ENCODE measurements at regions not wholly inside any gene's neighbourhood (a gene's known extent, or its start where the extent isn't known, plus 50 kb on each side); places are given as distances from the start of the nearest gene placed in this dataset.

DNA sequence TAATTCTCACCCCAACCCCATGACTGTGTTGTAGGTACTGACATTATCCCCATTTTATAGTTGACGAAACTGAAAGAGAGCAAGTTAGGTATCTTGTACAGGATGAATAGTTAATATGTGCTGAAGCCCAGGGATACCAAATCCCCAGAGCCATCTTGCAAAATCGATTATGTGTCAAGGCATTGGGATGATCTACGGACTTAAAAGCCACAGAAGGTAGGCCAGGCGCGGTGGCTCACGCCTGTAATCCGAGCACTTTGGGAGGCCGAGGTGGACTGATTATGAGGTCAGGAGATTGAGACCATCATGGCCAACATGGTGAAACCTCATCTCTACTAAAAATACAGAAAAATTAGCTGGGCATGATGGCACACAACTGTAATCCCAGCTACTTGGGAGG is 242.4 kb upstream of the RHOBTB1 start:
- H3K4me1 Mint-ChIP-seq = no peaks in the 10 kb centered on the region
- H3K27ac Mint-ChIP-seq = no peak overlapping the region
- H3K9me3 Mint-ChIP-seq = no peaks in the 10 kb centered on the region
- H3K36me3 Mint-ChIP-seq = no peaks in the 10 kb centered on the region
- no peak overlapping the region for H3K4me3 Mint-ChIP-seq
- no peaks in the 10 kb centered on the region for H3K27me3 Mint-ChIP-seq (ENCODE audit: low read depth in 3 of 3)
- DNase-seq = no peak

DNA sequence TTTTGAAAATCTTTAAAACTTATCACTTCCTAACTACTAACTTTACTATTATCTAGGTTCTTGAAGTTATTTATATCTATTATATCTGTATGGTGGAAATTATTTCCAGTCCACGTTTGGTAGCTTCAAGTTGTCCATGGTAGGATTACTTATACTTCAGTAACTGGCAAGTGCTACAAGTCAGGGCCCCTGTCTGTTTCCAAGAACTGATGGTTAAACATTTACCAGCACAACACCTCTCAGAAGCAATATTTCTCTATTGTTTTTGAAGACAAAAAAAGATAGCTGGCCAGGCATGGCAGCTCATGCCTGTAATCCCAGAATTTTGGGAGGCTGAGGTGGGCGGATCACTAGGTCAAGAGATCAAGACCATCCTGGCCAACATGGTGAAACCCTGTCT is 240.4 kb upstream of the RHOBTB1 start:
- no peak overlapping the region for H3K27ac Mint-ChIP-seq
- no peaks in the 10 kb centered on the region for H3K27me3 Mint-ChIP-seq (ENCODE audit: low read depth in 3 of 3)
- H3K4me3 Mint-ChIP-seq = no peak overlapping the region
- no peaks in the 10 kb centered on the region for H3K4me1 Mint-ChIP-seq
- no peaks in the 10 kb centered on the region for H3K9me3 Mint-ChIP-seq
- H3K36me3 Mint-ChIP-seq = no peaks in the 10 kb centered on the region
- DNase-seq = no peak

DNA sequence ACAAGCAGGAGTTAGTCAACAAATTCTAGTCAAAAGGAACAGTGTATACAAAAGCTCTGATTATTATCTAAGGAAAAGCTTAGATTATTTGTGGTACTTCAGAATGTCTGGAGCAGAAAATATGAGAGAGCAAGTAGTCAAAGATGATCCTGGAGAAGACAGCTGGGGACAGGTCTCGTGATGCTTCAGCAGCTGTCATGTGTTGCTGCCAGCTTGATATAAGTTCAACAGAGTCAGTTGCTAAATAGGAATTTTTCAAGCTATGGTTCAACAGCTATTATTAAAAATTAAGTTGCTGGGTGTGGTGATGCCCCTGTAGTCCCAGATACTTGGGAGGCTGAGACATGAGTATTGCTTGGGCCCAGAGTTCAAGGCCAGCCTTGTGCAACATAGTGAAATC is 240.0 kb upstream of the RHOBTB1 start:
- Mint-ChIP-seq H3K27me3 (ENCODE audit: low read depth in 3 of 3) (no peaks in the 10 kb centered on the region), H3K4me1 (no peaks in the 10 kb centered on the region), H3K4me3 (no peak overlapping the region), H3K36me3 (no peaks in the 10 kb centered on the region), H3K9me3 (no peaks in the 10 kb centered on the region), H3K27ac (no peak overlapping the region)
- no peak for DNase-seq

DNA sequence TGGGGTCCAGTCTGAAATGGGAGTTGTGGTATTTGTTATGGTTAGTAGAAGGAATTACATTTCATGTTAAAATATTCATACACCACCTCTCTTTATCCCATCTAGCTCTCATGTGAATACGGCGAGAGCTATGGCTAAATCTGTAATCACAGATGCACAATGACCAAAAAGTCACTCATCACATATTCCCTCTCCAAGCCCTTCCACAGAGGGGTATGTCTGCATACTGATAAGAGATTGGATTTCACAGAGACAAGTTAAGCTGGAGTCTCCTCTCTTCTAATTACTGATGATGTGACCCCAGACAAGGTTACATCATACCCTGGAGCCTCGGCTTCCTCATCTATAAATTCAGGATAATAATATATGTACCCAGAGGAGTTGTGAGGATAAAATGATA is 237.8 kb upstream of the RHOBTB1 start:
- no peaks in the 10 kb centered on the region for H3K27me3 Mint-ChIP-seq (ENCODE audit: low read depth in 3 of 3)
- DNase-seq = no peak
- H3K9me3 Mint-ChIP-seq = no peaks in the 10 kb centered on the region
- no peaks in the 10 kb centered on the region for H3K36me3 Mint-ChIP-seq
- H3K4me3 Mint-ChIP-seq = no peak overlapping the region
- no peaks in the 10 kb centered on the region for H3K4me1 Mint-ChIP-seq
- no peak overlapping the region for H3K27ac Mint-ChIP-seq

DNA sequence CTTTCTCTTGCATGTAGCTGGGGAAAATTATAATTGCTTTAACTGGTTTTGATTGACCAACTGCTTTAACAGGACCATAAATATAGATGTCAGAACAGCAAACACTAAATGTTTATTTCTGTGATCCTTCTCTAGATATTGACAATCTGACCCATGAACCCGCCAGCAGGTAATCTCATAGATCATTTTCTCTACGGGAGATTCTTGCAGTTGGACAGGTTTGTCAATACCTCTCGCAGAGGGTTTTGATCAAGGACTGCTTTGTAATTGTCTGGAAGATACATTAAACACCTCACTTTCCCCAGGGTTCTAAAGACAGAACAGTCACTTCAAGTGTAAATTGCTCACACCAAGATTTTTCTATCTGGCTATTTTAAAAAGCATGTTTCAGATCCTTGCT is 235.8 kb upstream of the RHOBTB1 start:
- Mint-ChIP-seq H3K4me3 (no peak overlapping the region), H3K27me3 (ENCODE audit: low read depth in 3 of 3) (peaks cover 0 to 6% (median 1%) of the 10 kb centered on the region in 3 donors), H3K36me3 (peaks cover 0 to under 1% (median 0%) of the 10 kb centered on the region in 3 donors), H3K9me3 (no peaks in the 10 kb centered on the region), H3K27ac (no peak overlapping the region), H3K4me1 (no peaks in the 10 kb centered on the region)
- no peak for DNase-seq

DNA sequence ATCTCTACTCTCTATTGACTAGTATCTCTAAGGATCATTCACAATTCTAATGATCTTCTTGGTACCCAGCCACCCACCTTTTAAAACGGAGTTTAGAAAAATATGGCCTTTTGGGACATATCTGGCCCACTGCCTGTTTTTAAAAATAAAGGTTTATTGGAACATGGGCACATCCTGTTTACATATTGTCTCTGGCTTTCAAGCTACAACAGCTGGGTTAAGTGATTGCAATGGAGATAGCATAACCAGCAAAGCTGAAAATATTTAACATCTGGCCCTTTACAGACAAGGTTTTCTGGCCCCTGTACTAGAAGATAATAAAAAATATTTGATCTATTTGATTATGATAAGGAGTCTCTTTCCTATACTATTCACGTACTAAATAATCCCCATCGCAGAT is 232.4 kb upstream of the RHOBTB1 start:
- H3K36me3 Mint-ChIP-seq = peaks cover 0 to 4% (median 0%) of the 10 kb centered on the region in 3 donors
- H3K4me1 Mint-ChIP-seq = no peaks in the 10 kb centered on the region
- no peak for DNase-seq
- peaks cover 0 to 8% (median 3%) of the 10 kb centered on the region in 3 donors for H3K27me3 Mint-ChIP-seq (ENCODE audit: low read depth in 3 of 3)
- H3K27ac Mint-ChIP-seq = no peak overlapping the region
- H3K4me3 Mint-ChIP-seq = no peak overlapping the region
- H3K9me3 Mint-ChIP-seq = no peaks in the 10 kb centered on the region

DNA sequence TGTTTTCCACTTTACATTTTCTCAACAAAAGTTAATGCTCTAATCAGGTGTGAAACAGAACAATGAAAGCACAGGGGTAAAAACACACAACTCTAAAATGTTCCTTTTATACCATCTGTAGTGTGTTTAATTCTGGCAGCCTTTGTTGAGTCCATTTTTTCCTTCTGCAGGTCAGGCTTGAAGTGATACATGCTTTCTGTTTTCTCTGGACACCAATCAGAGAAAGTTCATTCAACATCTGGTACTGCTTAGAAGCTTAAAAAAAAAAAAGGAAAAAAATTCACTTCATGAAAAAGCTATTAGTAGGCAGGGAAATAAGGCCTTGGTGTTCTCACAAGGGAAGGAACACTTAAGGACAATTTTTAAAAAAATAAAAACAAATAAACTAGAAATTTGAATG is 231.3 kb upstream of the RHOBTB1 start:
- no peaks in the 10 kb centered on the region for H3K9me3 Mint-ChIP-seq
- no peak for DNase-seq
- H3K27ac Mint-ChIP-seq = no peak overlapping the region
- H3K27me3 Mint-ChIP-seq (ENCODE audit: low read depth in 3 of 3) = peaks cover 0 to 9% (median 3%) of the 10 kb centered on the region in 3 donors
- H3K4me3 Mint-ChIP-seq = no peak overlapping the region
- H3K4me1 Mint-ChIP-seq = no peaks in the 10 kb centered on the region
- peaks cover 0 to 4% (median 0%) of the 10 kb centered on the region in 3 donors for H3K36me3 Mint-ChIP-seq

DNA sequence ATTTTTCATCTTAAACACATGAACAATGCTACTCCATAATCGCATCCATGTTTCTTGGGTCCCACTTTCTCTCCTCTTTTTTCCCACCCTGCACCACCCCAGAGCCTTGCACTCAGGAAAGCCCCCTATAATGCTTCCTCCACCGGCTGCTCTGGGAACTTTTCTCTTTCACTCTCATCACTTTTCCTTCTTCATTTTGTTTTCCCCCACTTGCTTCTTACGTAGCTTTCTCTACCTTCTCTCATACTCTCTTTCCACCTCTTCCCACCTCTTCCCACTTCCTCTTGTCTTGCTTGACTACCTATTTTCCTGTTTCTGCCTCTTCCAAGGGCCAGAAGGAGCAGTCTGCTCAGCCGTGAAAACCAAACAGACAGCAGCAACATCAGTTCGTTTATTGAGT is 229.5 kb upstream of the RHOBTB1 start:
- Mint-ChIP-seq H3K27me3 (ENCODE audit: low read depth in 3 of 3) (peaks cover 0 to 9% (median 3%) of the 10 kb centered on the region in 3 donors), H3K36me3 (peaks cover 0 to 4% (median 0%) of the 10 kb centered on the region in 3 donors), H3K4me1 (no peaks in the 10 kb centered on the region), H3K4me3 (no peak overlapping the region), H3K9me3 (no peaks in the 10 kb centered on the region), H3K27ac (no peak overlapping the region)
- no peak for DNase-seq

DNA sequence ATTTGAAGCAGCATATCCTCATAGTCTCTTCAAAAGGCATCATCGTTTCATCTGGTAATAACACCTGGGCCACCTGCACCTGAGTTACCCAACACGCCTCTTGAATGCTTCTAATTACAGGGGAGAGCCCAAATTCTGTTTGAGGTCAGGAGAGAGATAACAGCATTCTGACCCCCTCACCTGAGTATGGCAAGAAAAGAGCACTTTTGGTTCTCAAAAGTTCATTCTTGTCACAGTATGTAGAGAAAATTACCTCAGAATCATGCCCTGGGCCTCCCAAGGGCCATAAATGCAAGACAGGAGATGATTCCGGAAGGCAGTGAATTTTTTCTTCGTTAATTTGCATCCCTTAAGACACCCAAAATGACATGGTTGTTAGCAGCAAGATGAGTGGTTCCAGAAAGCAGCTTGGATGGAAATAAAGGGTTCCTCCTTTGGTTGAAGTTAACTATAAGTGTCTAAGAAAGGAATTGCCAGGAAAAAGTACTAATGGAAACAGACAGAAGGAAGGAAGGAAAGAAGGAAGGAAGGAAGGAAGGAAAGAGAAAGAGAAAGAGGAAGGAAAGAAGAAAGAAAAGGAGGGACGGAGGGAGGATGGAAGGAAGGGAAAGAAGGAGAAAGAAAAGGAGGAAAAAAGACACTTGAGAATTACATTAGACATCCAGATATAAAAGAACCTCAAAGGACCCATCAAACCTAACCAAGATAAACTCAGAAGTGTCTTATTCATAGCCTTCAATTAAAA is 228.4 kb upstream of the RHOBTB1 start:
- Mint-ChIP-seq H3K27ac (no peak overlapping the region), H3K9me3 (peaks cover 0 to 1% (median 0%) of the 10 kb centered on the region in 6 donors), H3K27me3 (ENCODE audit: low read depth in 3 of 3) (peaks cover 0 to 9% (median 3%) of the 10 kb centered on the region in 3 donors), H3K4me3 (no peak overlapping the region), H3K4me1 (no peaks in the 10 kb centered on the region), H3K36me3 (peaks cover 0 to 4% (median 0%) of the 10 kb centered on the region in 3 donors)
- no peak for DNase-seq

DNA sequence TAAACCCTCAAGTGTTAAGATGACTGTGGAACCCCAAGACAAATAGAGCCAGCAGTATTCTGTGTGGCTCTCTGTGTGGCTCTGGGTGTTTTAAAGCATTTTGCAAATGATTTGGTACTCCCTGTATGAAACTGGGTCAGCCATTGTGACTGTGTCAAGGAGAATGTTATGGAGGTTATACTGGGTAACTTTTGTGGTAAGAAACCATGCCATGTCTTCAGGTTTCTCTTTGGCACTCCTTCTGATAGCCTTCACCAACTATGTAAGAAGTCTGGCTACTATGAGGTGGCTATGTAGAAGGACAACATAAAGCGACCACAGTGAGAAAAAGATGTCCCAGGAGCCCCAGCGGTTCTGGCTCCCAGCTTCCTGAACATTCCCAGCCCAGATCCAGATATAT is 226.6 kb upstream of the RHOBTB1 start:
- Mint-ChIP-seq H3K4me3 (no peak overlapping the region), H3K4me1 (no peaks in the 10 kb centered on the region), H3K27me3 (ENCODE audit: low read depth in 3 of 3) (peaks cover 0 to 8% (median 2%) of the 10 kb centered on the region in 3 donors), H3K36me3 (peaks cover 0 to 4% (median 0%) of the 10 kb centered on the region in 3 donors), H3K27ac (no peak overlapping the region), H3K9me3 (peaks cover 0 to 1% (median 0%) of the 10 kb centered on the region in 6 donors)
- no peak for DNase-seq

DNA sequence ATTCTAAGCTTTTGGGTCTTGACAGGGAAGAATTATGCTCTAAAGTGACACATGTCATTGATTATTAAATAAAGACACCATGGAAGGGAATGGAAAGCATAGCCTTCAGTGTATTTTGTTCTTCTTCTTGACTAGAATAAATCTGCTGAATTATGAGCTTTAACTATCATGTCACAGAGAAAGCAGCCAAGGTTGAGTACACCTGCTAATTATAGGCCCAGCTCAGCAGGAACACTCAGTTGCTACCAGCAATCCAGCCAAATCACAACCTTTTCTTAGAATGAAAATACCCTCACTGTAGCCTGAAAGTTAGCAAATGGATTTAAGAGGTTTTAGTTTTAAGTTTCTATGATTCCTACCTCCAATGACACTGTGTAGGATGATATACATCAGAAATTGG is 225.3 kb upstream of the RHOBTB1 start:
- DNase-seq = no peak
- H3K27me3 Mint-ChIP-seq (ENCODE audit: low read depth in 3 of 3) = peaks cover 0 to 2% (median 2%) of the 10 kb centered on the region in 3 donors
- peaks cover 0 to 1% (median 0%) of the 10 kb centered on the region in 6 donors for H3K9me3 Mint-ChIP-seq
- H3K27ac Mint-ChIP-seq = no peak overlapping the region
- H3K4me3 Mint-ChIP-seq = no peak overlapping the region
- H3K36me3 Mint-ChIP-seq = no peaks in the 10 kb centered on the region
- H3K4me1 Mint-ChIP-seq = no peaks in the 10 kb centered on the region

DNA sequence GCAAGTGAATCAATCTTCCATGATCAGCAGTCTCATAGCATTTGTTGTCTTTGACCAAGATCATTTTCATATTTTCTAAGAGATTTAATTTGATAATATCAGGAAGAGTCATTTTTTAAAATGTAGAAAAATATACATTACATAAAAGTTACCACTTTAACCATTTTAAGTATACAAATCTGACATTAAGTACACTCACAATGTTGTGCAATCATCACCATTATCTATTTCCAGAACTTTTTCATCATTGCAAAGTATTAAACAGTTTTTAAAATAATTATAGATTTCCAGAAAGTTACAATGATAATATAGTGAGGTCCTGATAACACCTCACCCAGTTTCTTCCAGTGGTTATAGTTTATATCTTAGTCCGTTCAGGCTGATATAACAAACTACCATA is 222.5 kb upstream of the RHOBTB1 start:
- H3K36me3 Mint-ChIP-seq = no peaks in the 10 kb centered on the region
- DNase-seq = no peak
- no peaks in the 10 kb centered on the region for H3K4me1 Mint-ChIP-seq
- no peak overlapping the region for H3K27ac Mint-ChIP-seq
- no peak overlapping the region for H3K4me3 Mint-ChIP-seq
- H3K9me3 Mint-ChIP-seq = peaks cover 0 to 1% (median 0%) of the 10 kb centered on the region in 6 donors
- H3K27me3 Mint-ChIP-seq (ENCODE audit: low read depth in 3 of 3) = peaks cover 3 to 4% (median 4%) of the 10 kb centered on the region in 3 donors

DNA sequence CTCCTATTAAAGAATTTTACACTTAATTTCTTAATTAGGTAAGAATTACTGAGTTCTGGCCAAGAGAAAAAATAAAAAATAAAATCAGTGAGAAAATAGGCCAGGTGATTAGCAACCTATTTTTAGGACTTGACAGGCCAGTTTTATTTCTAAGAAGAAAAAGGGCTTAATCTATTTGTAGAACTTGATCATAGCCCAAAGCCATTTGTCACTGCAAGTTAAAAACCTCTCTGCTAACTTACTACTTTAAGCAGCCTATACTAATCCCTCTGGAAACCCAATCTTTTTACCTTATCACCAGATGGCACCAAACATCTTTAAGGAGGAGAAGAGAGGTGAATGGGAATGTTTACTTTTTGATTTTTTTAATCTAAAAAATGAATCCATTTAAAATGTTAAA is 222.1 kb upstream of the RHOBTB1 start:
- no peak overlapping the region for H3K27ac Mint-ChIP-seq
- H3K27me3 Mint-ChIP-seq (ENCODE audit: low read depth in 3 of 3) = peaks cover 3 to 6% (median 3%) of the 10 kb centered on the region in 3 donors
- H3K4me1 Mint-ChIP-seq = no peaks in the 10 kb centered on the region
- H3K36me3 Mint-ChIP-seq = no peaks in the 10 kb centered on the region
- no peak for DNase-seq
- no peak overlapping the region for H3K4me3 Mint-ChIP-seq
- H3K9me3 Mint-ChIP-seq = peaks cover 0 to 1% (median 0%) of the 10 kb centered on the region in 6 donors

DNA sequence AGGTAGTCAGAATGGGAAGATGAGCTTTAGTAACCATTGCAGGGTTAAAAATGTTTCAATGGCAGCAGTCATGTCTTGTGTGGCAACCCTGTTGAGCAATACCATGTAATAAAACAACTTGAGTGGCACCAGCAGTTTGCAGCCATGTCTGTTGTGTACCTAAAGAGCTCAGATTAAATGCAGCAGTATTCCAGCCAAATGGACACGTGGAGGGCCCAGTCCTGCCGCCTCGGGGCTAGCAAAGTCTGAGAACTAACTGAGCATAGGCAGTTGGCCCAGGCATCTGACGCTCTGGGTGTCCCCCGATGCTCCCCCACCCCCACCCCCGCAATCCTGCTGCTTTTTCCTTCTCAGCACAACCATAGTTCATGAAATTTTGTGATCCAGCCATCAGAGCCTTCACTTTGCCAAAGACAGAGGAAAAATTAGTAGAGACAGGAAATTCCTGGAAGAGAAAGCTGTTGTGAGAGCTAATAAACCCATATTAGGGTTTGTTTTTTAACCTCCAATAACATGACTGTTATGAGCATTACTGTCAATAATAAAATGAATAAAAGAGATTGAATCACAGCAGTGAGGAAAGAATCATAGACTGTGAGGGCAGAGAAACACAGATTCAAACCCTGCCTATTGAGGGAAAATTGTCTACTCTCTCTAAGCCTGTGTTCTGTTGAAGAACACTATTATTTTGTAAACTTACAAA is 220.6 kb upstream of the RHOBTB1 start:
- H3K27ac Mint-ChIP-seq = no peak overlapping the region
- no peaks in the 10 kb centered on the region for H3K36me3 Mint-ChIP-seq
- no peak overlapping the region for H3K4me3 Mint-ChIP-seq
- no peak for DNase-seq
- peaks cover 3 to 6% (median 3%) of the 10 kb centered on the region in 3 donors for H3K27me3 Mint-ChIP-seq (ENCODE audit: low read depth in 3 of 3)
- H3K4me1 Mint-ChIP-seq = no peaks in the 10 kb centered on the region
- H3K9me3 Mint-ChIP-seq = peaks cover 0 to 1% (median 0%) of the 10 kb centered on the region in 6 donors
